Endothelial cell of umbilical vein (primary cell): ENCODE measurements at regions not wholly inside any gene's neighbourhood (a gene's known extent, or its start where the extent isn't known, plus 50 kb on each side); places are given as distances from the start of the nearest gene placed in this dataset.

Experiments used
- BruUV-seq: library from RNA; stranded (reverse); fragments of 400-500 nt; replicated peaks from 2 replicates; lab custom pipeline; 2021; lab: Mats Ljungman, UMichigan
- CTCF ChIA-PET: fragments of 300-600, 350-600 bp; sonication (Branson Sonifier 250); formaldehyde crosslinking; loops from one replicate; lab custom pipeline; 2021; ENCODE audit warnings: antibody characterized with exemption, inconsistent platforms; lab: Charles Lee
- POLR2A ChIA-PET: fragments of 300-600, 350-600 bp; sonication (Branson Sonifier 250); formaldehyde crosslinking; loops from one replicate; lab custom pipeline; 2021; ENCODE audit warnings: antibody characterized with exemption, inconsistent platforms; lab: Charles Lee
- DNase-seq: peaks from one replicate; pipeline ENCODE4 v3.0.0-alpha.2; 2011; ENCODE audit warnings: low read depth, low spot score
- FAIRE-seq: peaks from 2 replicates; lab custom pipeline; 2011; peaks lifted over from hg19 to GRCh38; lab: Jason Lieb, UNC
- H2AFZ ChIP-seq: 2 replicates; pipeline ENCODE4 v1.6.0; 2012; ENCODE audit warnings: low read depth, low read length, control low read depth, inconsistent platforms
- H3K27ac ChIP-seq: 2 replicates; pipeline ENCODE4 v1.5.1; 2011; ENCODE audit warnings: low read depth, mild to moderate bottlenecking, control low read depth, low read length, moderate library complexity; ENCODE audit not compliant: insufficient read depth
- H3K27me3 ChIP-seq, 2 experiments: 2 replicates each; pipeline versions ENCODE4 v1.6.0 to v1.6.1; 2011; ENCODE audit warnings: low read length in 2 of 2, mixed read lengths in 1 of 2; ENCODE audit not compliant: control insufficient read depth in 2 of 2, insufficient read depth in 2 of 2
- H3K36me3 ChIP-seq, 2 experiments: 2 replicates in 1 of 2; 3 replicates in 1 of 2; pipeline ENCODE4 v1.5.1; 2011; ENCODE audit warnings: low read length in 2 of 2, mild to moderate bottlenecking in 1 of 2, moderate library complexity in 1 of 2; ENCODE audit not compliant: control insufficient read depth in 2 of 2, insufficient read depth in 2 of 2; ENCODE audit errors: extremely low read depth in 1 of 2
- H3K4me1 ChIP-seq: 3 replicates; pipeline ENCODE4 v1.5.1; 2011; ENCODE audit warnings: mild to moderate bottlenecking, low read length; ENCODE audit not compliant: control insufficient read depth, insufficient read depth; ENCODE audit errors: extremely low read depth
- H3K4me2 ChIP-seq: 2 replicates; pipeline ENCODE4 v1.6.1; 2011; ENCODE audit warnings: low read length, control low read depth, mixed read lengths; ENCODE audit not compliant: insufficient read depth
- H3K4me3 ChIP-seq, 3 experiments: fragments of 200-600 bp in 1 of 3; sonication (generic), shearing (Covaris generic) in 1 of 3; replicated peaks in 1 of 3; 2 replicates each; pipeline ENCODE4 v1.5.1; 2011 to 2016; ENCODE audit warnings: control low read depth in 3 of 3, low read length in 3 of 3, mild to moderate bottlenecking in 2 of 3, inconsistent platforms in 1 of 3, low read depth in 1 of 3, moderate library complexity in 1 of 3; ENCODE audit not compliant: insufficient read depth in 1 of 3
- H3K79me2 ChIP-seq: 2 replicates; pipeline ENCODE4 v1.6.0; 2012; ENCODE audit warnings: low read length, inconsistent platforms; ENCODE audit not compliant: control insufficient read depth, insufficient read depth
- H3K9ac ChIP-seq: replicated peaks from 2 replicates; pipeline ENCODE3; 2011; ENCODE audit warnings: low read length, control low read depth; ENCODE audit not compliant: insufficient read depth; ENCODE audit errors: extremely low read depth
- H3K9me1 ChIP-seq: replicated peaks from 3 replicates; pipeline ENCODE4 v1.6.0; 2011; ENCODE audit warnings: mild to moderate bottlenecking, low read length; ENCODE audit not compliant: control insufficient read depth, insufficient read depth; ENCODE audit errors: extremely low read depth
- H3K9me3 ChIP-seq: replicated peaks from 2 replicates; pipeline ENCODE4 v1.5.1; 2012; ENCODE audit warnings: low read length, inconsistent platforms; ENCODE audit not compliant: control insufficient read depth, insufficient read depth
- H4K20me1 ChIP-seq: replicated peaks from 2 replicates; pipeline ENCODE3; 2011; ENCODE audit warnings: mild to moderate bottlenecking, low read length; ENCODE audit not compliant: control insufficient read depth, insufficient read depth; ENCODE audit errors: extremely low read depth
- EZH2 ChIP-seq: IDR thresholded peaks from 2 replicates; pipeline ENCODE4 v1.6.1; 2012; ENCODE audit warnings: borderline replicate concordance, low read depth, mild to moderate bottlenecking, moderate library complexity, low read length, inconsistent platforms; ENCODE audit not compliant: severe bottlenecking
- FOS ChIP-seq: IDR thresholded peaks from 2 replicates; pipeline ENCODE4 v1.6.1; 2011; ENCODE audit warnings: mild to moderate bottlenecking, low read length, moderate library complexity, borderline replicate concordance; ENCODE audit not compliant: insufficient read depth
- GATA2 ChIP-seq: IDR thresholded peaks from 2 replicates; pipeline ENCODE4 v1.7.0; 2011; ENCODE audit warnings: low read depth, mild to moderate bottlenecking, moderate library complexity, mixed read lengths, low read length; ENCODE audit not compliant: insufficient read length, insufficient read depth
- JUN ChIP-seq: IDR thresholded peaks from 2 replicates; pipeline ENCODE4 v1.6.1; 2011; ENCODE audit warnings: borderline replicate concordance, low read depth; ENCODE audit not compliant: insufficient read length, insufficient read depth
- MYC ChIP-seq: IDR thresholded peaks from one replicate; pipeline ENCODE4 v1.6.1; 2011; ENCODE audit warnings: mild to moderate bottlenecking, low read depth, low read length
- POLR2A ChIP-seq: IDR thresholded peaks from 2 replicates; pipeline ENCODE4 v1.6.1; 2012; ENCODE audit warnings: low read depth, mild to moderate bottlenecking, control low read depth, low read length
- POLR2AphosphoS5 ChIP-seq: IDR thresholded peaks from 2 replicates; pipeline ENCODE4 v1.6.1; 2012; ENCODE audit warnings: low read depth, mild to moderate bottlenecking, control low read depth, low read length, moderate library complexity; ENCODE audit not compliant: insufficient read depth
- dilution Hi-C: fragments of 300-500 bp; cut with MboI; formaldehyde crosslinking; loops from one replicate; pipeline ENCODE4 v1.15.0; 2019; ENCODE audit warnings: low sequenced_read_pairs; ENCODE audit not compliant: extremely low pct_ligation_motif_present
- intact Hi-C: fragments of 100-400 bp; cut with micrococcal nuclease; formaldehyde crosslinking; loops from one replicate; pipeline ENCODE4 v1.10.0; 2022
- TF ChIP-seq, protein P1 (sequence below): IDR thresholded peaks from 2 replicates; pipeline ENCODE4 v1.6.1; 2011; ENCODE audit not compliant: insufficient read depth, insufficient read length
- TF ChIP-seq, protein P2 (sequence below), 2 donors: IDR thresholded peaks; 1 replicate in 1 of 2; 2 replicates in 1 of 2; pipeline ENCODE4 v1.5.1; 2011; ENCODE audit warnings: low read length in 2 of 2, mild to moderate bottlenecking in 2 of 2, moderate library complexity in 2 of 2, control low read depth in 1 of 2, inconsistent platforms in 1 of 2, low read depth in 1 of 2; ENCODE audit not compliant: insufficient read depth in 1 of 2; ENCODE audit errors: extremely low read depth in 1 of 2

DNA sequence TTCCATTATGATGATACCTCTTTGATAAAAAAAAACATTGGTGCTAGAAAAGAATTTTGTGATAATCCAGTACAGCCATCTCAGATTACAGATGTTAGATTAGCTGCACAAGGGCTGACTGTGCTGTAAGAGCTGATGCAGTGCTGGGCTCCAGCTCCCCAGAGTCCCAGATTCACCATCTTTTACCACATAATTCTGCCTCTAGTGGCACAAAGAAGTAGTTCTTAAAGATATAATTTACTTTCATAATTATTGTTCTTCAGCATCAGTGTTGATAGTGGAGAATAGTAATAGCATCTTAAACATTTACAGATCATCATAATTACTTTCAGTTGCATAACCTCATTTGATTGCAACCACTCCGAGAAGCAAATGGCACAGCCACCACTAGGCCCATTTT is 262.1 kb downstream of the BRINP2 start:
- H3K9me3 ChIP-seq: no peaks in the 10 kb centered on the region
- ChIA-PET CTCF (no interaction called here), POLR2A (no interaction called here)
- H3K4me3 ChIP-seq: no peak overlapping the region
- no TSS peak for BruUV-seq
- H3K4me2 ChIP-seq: no peak overlapping the region
- no peaks in the 10 kb centered on the region for H3K79me2 ChIP-seq
- H3K36me3 ChIP-seq: no peaks in the 10 kb centered on the region
- no peaks in the 10 kb centered on the region for H3K9me1 ChIP-seq
- FAIRE-seq (no peak), DNase-seq (no peak)
- no peaks in the 10 kb centered on the region for H3K4me1 ChIP-seq
- H4K20me1 ChIP-seq: no peaks in the 10 kb centered on the region
- intact Hi-C loops (no loop called here), dilution Hi-C loops (no loop called here)
- H2AFZ ChIP-seq: no peak overlapping the region
- H3K9ac ChIP-seq: no peak overlapping the region
- H3K27ac ChIP-seq: no peak overlapping the region
- no peak for TF ChIP-seq EZH2
- TF ChIP-seq, protein P1, sequence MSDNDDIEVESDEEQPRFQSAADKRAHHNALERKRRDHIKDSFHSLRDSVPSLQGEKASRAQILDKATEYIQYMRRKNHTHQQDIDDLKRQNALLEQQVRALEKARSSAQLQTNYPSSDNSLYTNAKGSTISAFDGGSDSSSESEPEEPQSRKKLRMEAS: no peak
- TF ChIP-seq POLR2A: no peak
- no peak for TF ChIP-seq POLR2AphosphoS5
- no peak for TF ChIP-seq GATA2
- H3K27me3 ChIP-seq: no peaks in the 10 kb centered on the region

DNA sequence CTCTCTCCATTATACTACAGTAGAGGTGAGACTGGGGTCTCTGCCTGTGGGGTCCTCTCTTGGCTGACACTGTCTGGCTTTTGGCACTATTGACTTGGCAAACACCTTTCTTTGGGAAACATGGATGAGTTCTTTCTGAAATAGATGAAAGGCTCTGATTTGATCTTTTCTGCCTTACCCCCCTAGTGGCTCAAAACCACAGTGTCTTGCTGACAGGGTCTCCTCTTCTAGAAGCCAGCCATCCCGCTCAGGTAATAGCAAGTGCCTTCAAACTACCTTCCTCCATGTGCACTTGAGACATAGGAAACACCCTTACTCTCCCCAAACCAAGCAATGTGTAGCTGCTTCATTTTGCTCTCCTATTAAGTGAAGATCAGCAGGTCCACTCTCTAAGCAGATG is 260.4 kb downstream of the BRINP2 start:
- H3K36me3 ChIP-seq: no peaks in the 10 kb centered on the region
- H3K9me3 ChIP-seq: no peaks in the 10 kb centered on the region
- no peaks in the 10 kb centered on the region for H4K20me1 ChIP-seq
- no peaks in the 10 kb centered on the region for H3K79me2 ChIP-seq
- no peaks in the 10 kb centered on the region for H3K4me1 ChIP-seq
- FAIRE-seq (no peak), DNase-seq (no peak)
- intact Hi-C loops (no loop called here), dilution Hi-C loops (no loop called here)
- H3K4me3 ChIP-seq: no peak overlapping the region
- no peaks in the 10 kb centered on the region for H3K27me3 ChIP-seq
- H3K27ac ChIP-seq: no peak overlapping the region
- no peak overlapping the region for H3K9ac ChIP-seq
- no peak overlapping the region for H2AFZ ChIP-seq
- POLR2A ChIA-PET: no interaction called here
- H3K4me2 ChIP-seq: no peak overlapping the region
- BruUV-seq: no TSS peak
- no peaks in the 10 kb centered on the region for H3K9me1 ChIP-seq
- no peak for TF ChIP-seq EZH2
- no peak for TF ChIP-seq POLR2A
- no peak for TF ChIP-seq JUN
- TF ChIP-seq GATA2: no peak
- TF ChIP-seq FOS: no peak
- no peak for TF ChIP-seq POLR2AphosphoS5
- no peak for TF ChIP-seq MYC
- TF ChIP-seq, protein P1: no peak
- TF ChIP-seq, protein P2, sequence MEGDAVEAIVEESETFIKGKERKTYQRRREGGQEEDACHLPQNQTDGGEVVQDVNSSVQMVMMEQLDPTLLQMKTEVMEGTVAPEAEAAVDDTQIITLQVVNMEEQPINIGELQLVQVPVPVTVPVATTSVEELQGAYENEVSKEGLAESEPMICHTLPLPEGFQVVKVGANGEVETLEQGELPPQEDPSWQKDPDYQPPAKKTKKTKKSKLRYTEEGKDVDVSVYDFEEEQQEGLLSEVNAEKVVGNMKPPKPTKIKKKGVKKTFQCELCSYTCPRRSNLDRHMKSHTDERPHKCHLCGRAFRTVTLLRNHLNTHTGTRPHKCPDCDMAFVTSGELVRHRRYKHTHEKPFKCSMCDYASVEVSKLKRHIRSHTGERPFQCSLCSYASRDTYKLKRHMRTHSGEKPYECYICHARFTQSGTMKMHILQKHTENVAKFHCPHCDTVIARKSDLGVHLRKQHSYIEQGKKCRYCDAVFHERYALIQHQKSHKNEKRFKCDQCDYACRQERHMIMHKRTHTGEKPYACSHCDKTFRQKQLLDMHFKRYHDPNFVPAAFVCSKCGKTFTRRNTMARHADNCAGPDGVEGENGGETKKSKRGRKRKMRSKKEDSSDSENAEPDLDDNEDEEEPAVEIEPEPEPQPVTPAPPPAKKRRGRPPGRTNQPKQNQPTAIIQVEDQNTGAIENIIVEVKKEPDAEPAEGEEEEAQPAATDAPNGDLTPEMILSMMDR (IDR thresholded peaks at IDR 0.05; ENCODE audit: extremely low read depth in 1 of 2, insufficient read depth in 1 of 2, low read depth in 1 of 2, low read length in 2 of 2): no peak
- CTCF ChIA-PET: no interaction called here
